ENCODE measurements at regions not wholly inside any gene's neighbourhood (a gene's known extent, or its start where the extent isn't known, plus 50 kb on each side); places are given as distances from the start of the nearest gene placed in this dataset.

GRCh38 chr2:137729305-137729704 lies 235.0 kb upstream of the HNMT start:
- no peaks in the 10 kb centered on the region for H3K4me1 ChIP-seq
- H3K4me3 ChIP-seq (ENCODE audit: low read depth, low read length): no peak overlapping the region
- H3K36me3 ChIP-seq: no peaks in the 10 kb centered on the region
- no peak for TF ChIP-seq CTCF (IDR thresholded peaks at IDR 0.05; ENCODE audit: low read depth, low read length)
- DNase-seq: no peak
- no peaks in the 10 kb centered on the region for H3K27me3 ChIP-seq
- no peaks in the 10 kb centered on the region for H3K9me3 ChIP-seq

- H3K36me3 ChIP-seq: no peaks in the 10 kb centered on the region
- no peak for TF ChIP-seq CTCF (IDR thresholded peaks at IDR 0.05; ENCODE audit: low read depth, low read length)
- no peak for DNase-seq
- no peaks in the 10 kb centered on the region for H3K27me3 ChIP-seq
- no peaks in the 10 kb centered on the region for H3K4me1 ChIP-seq
- no peaks in the 10 kb centered on the region for H3K9me3 ChIP-seq
- H3K4me3 ChIP-seq (ENCODE audit: low read depth, low read length): no peak overlapping the region
These were observed 226.7 kb upstream of the HNMT start for GRCh38 chr2:137737559-137737958.

- TF ChIP-seq CTCF (IDR thresholded peaks at IDR 0.05; ENCODE audit: low read depth, low read length): no peak
- H3K9me3 ChIP-seq: no peaks in the 10 kb centered on the region
These were observed 222.4 kb upstream of the HNMT start for GRCh38 chr2:137741784-137742362.

GRCh38 chr2:137747509-137747908 lies 216.8 kb upstream of the HNMT start:
- Histone ChIP-seq H3K4me3 (ENCODE audit: low read depth, low read length) (no peak overlapping the region), H3K4me1 (no peaks in the 10 kb centered on the region), H3K27me3 (no peaks in the 10 kb centered on the region), H3K36me3 (no peaks in the 10 kb centered on the region), H3K9me3 (no peaks in the 10 kb centered on the region)
- no peak for DNase-seq
- no peak for TF ChIP-seq CTCF (IDR thresholded peaks at IDR 0.05; ENCODE audit: low read depth, low read length)

More at GRCh38 chr2:137741784-137742362, 222.4 kb upstream of the HNMT start:
- H3K27me3 ChIP-seq: no peaks in the 10 kb centered on the region
- no peak for DNase-seq
- H3K36me3 ChIP-seq: no peaks in the 10 kb centered on the region
- no peak overlapping the region for H3K4me3 ChIP-seq (ENCODE audit: low read depth, low read length)
- H3K4me1 ChIP-seq: no peaks in the 10 kb centered on the region

- DNase-seq: no peak
- Histone ChIP-seq H3K9me3 (no peaks in the 10 kb centered on the region), H3K27me3 (no peaks in the 10 kb centered on the region), H3K4me3 (ENCODE audit: low read depth, low read length) (no peak overlapping the region), H3K4me1 (no peaks in the 10 kb centered on the region), H3K36me3 (no peaks in the 10 kb centered on the region)
- TF ChIP-seq CTCF (IDR thresholded peaks at IDR 0.05; ENCODE audit: low read depth, low read length): no peak
These were observed 215.7 kb upstream of the HNMT start for GRCh38 chr2:137748533-137748932.

- Histone ChIP-seq H3K9me3 (no peaks in the 10 kb centered on the region), H3K27me3 (no peaks in the 10 kb centered on the region), H3K4me1 (no peaks in the 10 kb centered on the region), H3K4me3 (ENCODE audit: low read depth, low read length) (no peak overlapping the region), H3K36me3 (no peaks in the 10 kb centered on the region)
- no peak for TF ChIP-seq CTCF (IDR thresholded peaks at IDR 0.05; ENCODE audit: low read depth, low read length)
- DNase-seq: no peak
These were observed 199.6 kb upstream of the HNMT start for GRCh38 chr2:137764646-137765045.

Data from BE2C (cell line).